Fibroblast of skin of right biceps (primary cell): ENCODE measurements at regions not wholly inside any gene's neighbourhood (a gene's known extent, or its start where the extent isn't known, plus 50 kb on each side); places are given as distances from the start of the nearest gene placed in this dataset.
A peak's percentile ranks its signal among the peaks of the same experiment; 100 is the strongest.
"Not testable (repeated sequence)": the region's sequence is repeated elsewhere in the genome, so short reads cannot be mapped to it uniquely, and the experiment has no call there.

ENCODE experiments used
- DNase-seq: peaks from one replicate; pipeline ENCODE4 v3.0.0-alpha.2; 2013

GRCh38 chr4:81754169-81754568, 282.5 kb upstream of the RASGEF1B start:
- no peak for DNase-seq

GRCh38 chr4:81751531-81752289, 280.0 kb upstream of the RASGEF1B start:
- DNase-seq: no peak

- no peak for DNase-seq
Observed at GRCh38 chr4:81747242-81747930, 275.7 kb upstream of the RASGEF1B start.

GRCh38 chr4:81746773-81747172, 275.1 kb upstream of the RASGEF1B start:
- DNase-seq: no peak

- no peak for DNase-seq
Observed at GRCh38 chr4:81746071-81746470, 274.4 kb upstream of the RASGEF1B start.

- no peak for DNase-seq
Observed at GRCh38 chr4:81745050-81745449, 273.3 kb upstream of the RASGEF1B start.

GRCh38 chr4:81743731-81744435, 272.2 kb upstream of the RASGEF1B start:
- DNase-seq: no peak

- no peak for DNase-seq
Observed at GRCh38 chr4:81740487-81740886, 268.8 kb upstream of the RASGEF1B start.

GRCh38 chr4:81738891-81739290, 267.2 kb upstream of the RASGEF1B start:
- no peak for DNase-seq

GRCh38 chr4:81737865-81738559, 266.3 kb upstream of the RASGEF1B start:
- no peak for DNase-seq

GRCh38 chr4:81736324-81736723, 264.6 kb upstream of the RASGEF1B start:
- DNase-seq: no peak

- no peak for DNase-seq
Observed at GRCh38 chr4:81732980-81733379, 261.3 kb upstream of the RASGEF1B start.

- no peak for DNase-seq
Observed at GRCh38 chr4:81724925-81725329, 253.2 kb upstream of the RASGEF1B start.

- DNase-seq: peak; percentile 3
Observed at GRCh38 chr4:81723927-81724587, 252.3 kb upstream of the RASGEF1B start.

- DNase-seq: no peak
Observed at GRCh38 chr4:81723019-81723884, 251.5 kb upstream of the RASGEF1B start.

GRCh38 chr4:81722290-81722851, 250.7 kb upstream of the RASGEF1B start:
- no peak for DNase-seq

GRCh38 chr4:81715757-81716156, 244.1 kb upstream of the RASGEF1B start:
- no peak for DNase-seq

GRCh38 chr4:81715357-81715756, 243.7 kb upstream of the RASGEF1B start:
- not testable (repeated sequence) for DNase-seq

GRCh38 chr4:81714291-81714690, 242.6 kb upstream of the RASGEF1B start:
- DNase-seq: no peak

GRCh38 chr4:81712714-81713113, 241.0 kb upstream of the RASGEF1B start:
- DNase-seq: no peak

- DNase-seq: no peak
Observed at GRCh38 chr4:81704461-81704860, 232.8 kb upstream of the RASGEF1B start.
